ENCODE measurements at regions not wholly inside any gene's neighbourhood (a gene's known extent, or its start where the extent isn't known, plus 50 kb on each side); places are given as distances from the start of the nearest gene placed in this dataset.
A peak's percentile ranks its signal among the peaks of the same experiment; 100 is the strongest.
"Not testable (repeated sequence)": the region's sequence is repeated elsewhere in the genome, so short reads cannot be mapped to it uniquely, and the experiment has no call there.

DNA sequence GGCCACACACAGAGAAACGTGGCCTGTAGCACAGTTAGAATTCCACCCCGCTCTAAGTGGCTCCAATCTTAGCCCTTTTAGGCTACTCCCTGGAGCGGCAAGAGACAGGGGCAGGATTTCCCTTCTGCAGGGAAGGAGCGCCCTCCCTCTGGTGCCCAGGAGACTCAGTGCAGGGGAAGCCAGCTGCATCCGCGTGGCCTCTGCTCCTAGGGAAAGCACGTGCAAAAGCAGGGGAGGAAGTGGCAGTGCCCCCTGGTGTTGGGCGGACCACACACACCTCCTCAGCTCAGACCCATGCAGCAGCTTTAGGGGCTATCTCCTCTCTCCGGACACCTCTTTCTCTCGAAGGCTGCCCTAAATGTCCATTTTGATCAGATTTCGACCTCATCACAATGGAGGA lies 50.0 kb downstream of the SPRING1 start:
- no peak for DNase-seq (ENCODE audit: low spot score)

DNA sequence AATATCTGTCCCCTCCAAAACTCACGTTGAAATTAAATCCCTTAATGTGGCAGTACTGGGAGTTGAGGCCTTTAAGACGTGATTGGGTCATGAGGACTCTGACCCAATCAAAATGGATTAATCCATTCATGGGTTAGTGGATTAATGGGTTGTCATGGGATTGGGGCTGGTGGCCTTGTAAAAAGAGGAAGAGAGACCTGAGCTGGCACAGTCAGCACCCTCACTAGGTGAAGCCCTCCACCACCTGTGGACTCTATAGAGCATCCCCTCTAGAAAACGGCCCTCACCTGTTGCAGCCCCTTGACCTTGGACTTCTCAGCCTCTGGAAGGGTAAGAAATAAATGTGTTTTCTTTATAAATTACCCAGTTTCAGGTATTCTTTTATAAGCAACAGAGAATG lies 53.0 kb downstream of the SPRING1 start:
- no peak for DNase-seq (ENCODE audit: low spot score)

DNA sequence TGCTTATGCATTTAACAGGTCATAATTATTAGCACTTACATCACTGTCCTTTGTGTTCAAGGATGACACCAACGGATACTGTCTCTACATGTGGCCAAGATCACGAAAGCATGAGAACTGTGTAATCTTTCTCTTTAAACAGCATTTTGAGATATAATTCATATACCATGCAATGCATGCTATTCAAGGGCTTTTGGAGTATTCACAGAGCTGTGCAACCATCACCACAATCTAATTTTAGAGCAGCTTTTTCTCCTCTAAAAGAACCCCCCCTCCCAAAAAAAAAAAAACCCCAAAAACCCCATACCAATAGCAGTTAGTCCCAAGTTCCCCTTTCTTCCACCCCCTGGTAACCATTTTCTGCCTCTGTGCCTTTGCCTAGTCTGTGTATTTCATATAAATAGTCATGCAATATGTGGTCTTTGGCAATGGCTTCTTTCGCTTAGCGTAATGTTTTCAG lies 60.6 kb downstream of the SPRING1 start:
- no peak for DNase-seq (ENCODE audit: low spot score)

DNA sequence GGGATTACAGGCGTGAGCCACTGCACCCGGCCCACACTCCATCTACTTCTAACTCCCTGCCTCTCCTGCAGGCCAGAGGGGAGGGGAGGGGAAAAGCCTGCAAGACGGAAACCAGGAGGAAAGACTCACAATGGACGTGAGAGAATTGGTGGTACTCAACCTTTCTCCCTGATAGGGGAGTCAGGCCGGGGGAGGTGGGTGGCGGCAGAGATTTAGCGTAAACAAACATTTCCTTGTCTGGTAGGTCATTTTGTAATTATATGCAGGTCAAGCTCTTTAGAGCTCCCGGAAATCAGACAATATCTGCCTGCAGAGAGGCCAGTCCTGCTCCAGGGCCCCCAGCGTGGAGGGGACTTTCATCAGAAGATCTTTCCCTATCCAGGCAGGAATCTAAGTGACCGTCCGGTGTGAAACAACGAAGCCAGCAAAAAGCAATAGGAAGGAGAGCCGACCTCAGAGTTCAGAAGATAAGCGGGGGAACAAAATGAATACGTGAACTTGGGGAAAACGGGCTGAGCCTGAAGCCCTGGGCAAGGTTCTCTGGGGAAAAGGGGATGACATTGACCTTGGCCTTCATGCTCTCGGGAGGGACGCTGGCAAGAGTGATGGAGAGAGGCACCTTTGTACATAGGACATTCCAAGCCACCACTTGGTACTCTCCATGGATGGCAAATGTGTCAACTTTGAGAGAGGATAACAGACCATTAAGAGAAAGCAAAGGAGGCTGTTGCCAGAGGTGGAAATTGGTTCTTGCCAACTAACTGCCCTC lies 62.3 kb downstream of the SPRING1 start:
- DNase-seq (ENCODE audit: low spot score) = no peak

DNA sequence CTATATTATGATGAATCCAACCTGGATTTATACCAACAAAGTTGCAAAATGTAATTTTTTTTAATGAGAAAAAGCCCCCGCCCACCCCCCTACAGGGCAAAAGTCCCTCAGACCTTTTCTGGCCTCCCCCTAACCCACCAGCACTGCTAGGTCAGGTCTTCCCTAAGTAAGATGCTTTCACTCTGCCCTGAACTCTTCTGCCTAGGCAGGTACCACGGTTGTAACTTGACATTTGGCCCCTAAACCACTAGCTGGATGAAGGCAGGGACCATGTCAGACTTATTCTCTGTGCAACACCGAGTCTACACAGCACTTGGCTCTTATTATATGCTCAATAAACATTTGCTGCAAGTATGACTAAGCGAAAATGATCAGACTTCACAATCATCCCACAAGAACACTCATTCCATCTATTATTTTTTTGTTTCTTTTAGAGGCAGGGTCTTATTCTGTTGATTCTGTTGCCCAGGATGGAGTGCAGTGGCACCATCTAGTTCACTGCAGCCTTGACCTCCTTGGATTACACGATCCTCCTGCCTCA lies 63.2 kb downstream of the SPRING1 start:
- DNase-seq (ENCODE audit: low spot score) = no peak

DNA sequence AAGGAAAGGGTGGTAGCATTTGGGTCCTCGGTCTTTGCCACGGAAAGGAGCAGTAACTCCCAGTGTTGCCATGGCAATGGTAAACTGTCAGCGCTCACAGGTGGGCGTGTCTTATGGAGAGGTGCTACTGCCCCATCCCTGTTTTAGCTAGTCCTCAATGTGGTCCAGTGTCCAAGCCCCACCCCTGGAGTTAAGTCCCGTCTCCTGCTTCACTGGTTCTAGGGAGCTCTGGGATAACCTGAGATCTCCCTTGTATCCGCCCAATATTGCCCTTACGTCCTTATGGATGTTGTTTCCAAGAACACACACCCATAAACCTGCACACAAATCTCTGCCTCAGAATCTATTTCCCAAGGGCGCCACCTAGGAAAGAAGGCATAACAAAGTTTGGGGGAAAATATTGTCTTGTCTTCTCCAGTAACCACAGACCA lies 64.2 kb downstream of the SPRING1 start:
- no peak for DNase-seq (ENCODE audit: low spot score)

DNA sequence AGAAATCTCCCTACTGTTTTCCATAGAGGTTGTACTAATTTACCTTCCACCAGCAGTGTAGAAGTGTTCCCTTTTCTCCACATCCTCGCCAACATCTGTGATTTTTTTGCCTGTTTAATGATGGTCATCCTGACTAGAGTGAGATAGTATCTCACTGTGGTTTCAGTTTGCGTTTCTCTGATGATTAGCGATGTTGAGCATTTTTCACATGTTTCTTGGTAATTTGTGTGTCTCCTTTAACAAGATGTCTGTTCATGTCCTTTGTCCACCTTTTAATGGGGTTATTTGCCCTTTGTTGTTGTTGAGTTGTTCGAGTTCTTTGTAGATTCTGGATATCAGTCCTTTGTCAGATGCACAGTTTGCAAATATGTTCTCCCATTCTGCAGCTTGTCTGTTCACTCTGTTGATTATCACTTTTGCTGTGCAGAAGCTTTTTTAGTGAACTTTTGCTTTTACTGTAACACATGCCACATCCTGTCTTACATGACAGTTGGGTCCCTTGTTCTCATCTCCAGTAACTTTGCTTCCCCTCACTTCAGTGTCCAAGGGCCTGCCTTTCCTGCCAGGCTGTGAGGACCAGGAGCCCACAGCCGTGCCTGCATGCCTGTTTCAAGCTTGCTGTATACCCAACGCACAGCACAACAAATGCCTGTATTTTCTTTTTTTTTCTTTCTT lies 64.9 kb downstream of the SPRING1 start:
- DNase-seq (ENCODE audit: low spot score) = peak; percentile 3

DNA sequence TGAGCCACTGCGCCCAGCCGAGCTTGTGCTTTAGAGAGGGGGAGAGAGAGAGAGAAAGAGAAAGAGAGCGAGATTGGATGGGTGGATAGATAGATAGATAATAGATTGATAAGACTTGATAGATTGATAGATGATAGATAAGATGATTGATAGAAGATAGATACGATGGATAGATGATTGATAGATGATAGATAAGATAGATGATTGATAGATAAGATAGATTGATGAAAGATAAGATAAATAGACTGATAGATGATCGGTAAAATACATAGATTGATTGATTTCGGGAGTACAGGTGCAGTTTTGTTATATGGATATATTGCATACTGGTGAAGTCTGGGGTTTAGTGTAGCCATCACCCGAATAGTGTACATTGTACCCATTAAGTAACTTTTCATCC lies 65.9 kb downstream of the SPRING1 start:
- DNase-seq (ENCODE audit: low spot score) = no peak

DNA sequence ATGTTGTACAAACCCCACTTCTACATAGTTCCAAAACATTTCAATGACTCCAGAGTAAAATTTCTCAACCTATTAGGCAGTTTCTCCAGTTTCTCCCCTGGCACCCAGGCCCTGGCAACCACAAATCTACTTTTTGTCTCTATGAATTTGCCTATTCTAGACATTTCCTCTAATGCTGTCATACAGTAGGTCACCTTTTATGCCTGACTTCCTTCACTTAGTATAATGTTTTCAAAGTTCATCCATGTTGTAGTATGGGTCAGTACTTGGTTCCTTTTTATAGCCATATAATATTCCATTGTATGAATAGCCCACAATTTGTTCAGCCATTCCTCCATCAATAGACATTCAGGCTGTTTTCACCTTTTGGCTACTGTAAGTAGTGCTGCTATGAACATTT lies 67.0 kb downstream of the SPRING1 start:
- no peak for DNase-seq (ENCODE audit: low spot score)

DNA sequence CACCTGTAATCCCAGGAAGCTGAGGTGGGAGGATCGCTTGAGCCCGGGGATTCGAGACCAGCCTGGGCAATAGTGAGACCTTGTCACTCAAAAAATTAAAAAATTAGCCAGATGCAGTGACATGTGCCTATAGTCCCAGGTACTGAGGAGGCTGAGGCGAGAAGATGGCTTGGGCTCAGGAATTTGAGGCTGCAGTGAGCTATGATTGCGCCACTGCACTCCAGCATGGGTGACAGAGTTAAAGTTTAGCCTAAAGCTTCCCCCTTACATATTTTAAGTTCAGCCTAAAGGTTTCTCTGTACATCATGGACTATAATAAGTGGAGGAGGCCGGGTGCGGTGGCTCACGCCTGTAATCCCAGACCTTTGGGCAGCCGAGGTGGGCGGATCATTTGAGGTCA lies 70.1 kb downstream of the SPRING1 start:
- DNase-seq (ENCODE audit: low spot score) = no peak

DNA sequence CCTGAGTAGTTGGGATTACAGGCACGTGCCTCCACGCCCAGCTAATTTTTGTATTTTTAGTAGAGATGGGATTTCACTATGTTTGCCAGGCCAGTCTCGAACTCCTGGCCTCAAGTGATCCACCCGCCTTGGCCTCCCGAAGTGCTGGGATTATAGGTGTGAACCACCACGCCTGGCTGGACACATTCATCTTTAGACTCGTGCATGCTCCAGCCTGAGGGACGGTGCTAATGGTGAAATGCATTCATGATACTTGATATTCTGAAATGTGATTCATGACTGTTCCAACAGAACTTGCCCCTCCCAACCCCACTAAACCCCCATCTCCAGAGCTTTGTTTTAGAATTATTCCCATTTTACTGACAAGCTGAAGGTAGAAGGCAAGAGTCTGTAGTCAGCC lies 71.0 kb downstream of the SPRING1 start:
- DNase-seq (ENCODE audit: low spot score) = not testable (repeated sequence)

DNA sequence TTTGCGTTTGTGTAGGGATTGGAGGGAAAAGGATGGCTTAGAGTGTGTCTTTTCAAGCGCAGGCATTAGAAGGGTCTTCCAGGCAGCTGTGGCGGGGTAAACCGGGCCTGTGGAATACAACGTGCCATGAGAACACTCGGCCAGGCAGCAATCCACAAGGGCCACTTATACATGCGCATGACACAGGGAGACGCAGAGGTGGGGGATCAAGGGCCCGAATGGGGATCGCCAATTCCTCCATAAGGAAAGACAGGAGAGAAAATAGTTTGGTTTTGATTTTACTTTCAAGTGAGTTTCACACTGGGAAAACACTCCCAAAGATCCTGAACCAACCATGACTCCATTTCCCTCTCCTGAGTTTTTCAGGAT lies 71.6 kb downstream of the SPRING1 start:
- DNase-seq (ENCODE audit: low spot score) = no peak

DNA sequence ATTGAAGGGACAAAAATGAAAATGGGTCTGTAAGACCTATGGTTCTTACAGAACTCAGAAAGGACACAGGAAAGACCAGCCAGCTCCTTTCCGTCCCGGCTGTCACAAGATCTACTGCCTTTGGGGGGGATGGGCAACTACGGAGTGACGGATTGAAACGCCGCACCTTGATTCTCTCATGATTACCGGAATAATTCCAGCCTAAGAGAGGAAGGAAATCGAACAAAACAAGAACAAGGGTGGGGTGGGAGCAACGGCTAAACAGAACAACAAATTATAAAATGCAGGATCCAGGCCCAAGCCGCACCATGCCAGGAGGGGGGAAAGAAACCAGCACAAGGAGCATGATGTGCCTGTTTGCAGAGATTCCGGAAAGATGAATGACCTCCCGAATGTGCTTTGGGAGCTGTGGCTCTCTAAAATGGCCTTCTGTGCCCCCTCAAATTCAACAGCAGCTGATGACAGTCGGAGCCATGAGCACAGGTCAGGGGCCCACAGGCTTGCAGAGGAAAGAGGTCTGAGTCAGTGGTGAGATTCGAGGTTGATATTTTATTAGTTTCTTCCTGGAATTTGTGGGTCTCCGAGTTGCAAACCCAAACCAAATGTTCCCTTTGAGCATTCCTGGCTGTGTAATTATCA lies 72.1 kb downstream of the SPRING1 start:
- DNase-seq (ENCODE audit: low spot score) = no peak

DNA sequence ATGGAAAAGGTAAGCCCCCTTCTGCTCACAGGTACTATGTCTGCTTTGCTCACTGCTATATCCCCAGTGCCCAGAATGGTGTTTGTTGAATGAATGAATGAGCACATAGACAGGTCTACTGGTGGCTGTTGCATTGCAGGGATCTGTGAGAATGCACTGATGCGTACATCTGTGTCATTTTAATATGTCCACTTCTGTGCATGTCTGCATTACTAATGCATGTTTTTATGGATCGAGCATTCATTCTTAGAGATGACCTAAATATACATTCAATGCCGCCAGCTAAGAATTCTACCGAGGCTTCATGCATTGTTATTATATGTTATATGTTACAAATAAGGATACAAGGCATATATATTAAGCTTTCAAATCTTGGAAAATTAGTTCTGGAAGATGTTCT lies 73.8 kb downstream of the SPRING1 start:
- no peak for DNase-seq (ENCODE audit: low spot score)

DNA sequence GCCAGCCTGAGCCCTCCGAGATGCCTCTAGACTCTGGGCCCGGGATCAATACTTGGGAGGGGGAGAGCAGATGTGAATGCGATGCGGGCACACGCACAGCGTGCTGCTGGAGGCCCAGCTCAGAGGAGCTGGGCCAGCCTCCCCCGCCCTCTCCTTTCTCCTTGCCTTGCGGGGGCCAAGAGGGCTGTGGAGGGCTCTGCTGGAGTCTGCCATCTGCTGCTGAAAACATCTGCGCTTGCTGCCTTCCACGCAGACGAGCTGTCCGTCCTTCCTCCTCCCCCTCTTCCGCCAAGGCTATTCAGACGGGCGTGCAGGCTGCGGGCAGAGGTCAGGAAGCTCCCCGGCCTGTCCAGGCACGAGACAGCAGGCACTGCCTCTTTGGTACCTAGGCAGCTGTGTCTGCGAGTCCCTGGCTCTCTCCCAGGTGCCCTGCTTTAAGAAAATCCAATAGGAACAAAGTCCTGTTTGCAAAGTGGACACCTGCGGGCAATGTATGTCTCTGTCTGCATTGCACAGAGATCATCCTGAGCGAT lies 75.2 kb downstream of the SPRING1 start:
- no peak for DNase-seq (ENCODE audit: low spot score)

DNA sequence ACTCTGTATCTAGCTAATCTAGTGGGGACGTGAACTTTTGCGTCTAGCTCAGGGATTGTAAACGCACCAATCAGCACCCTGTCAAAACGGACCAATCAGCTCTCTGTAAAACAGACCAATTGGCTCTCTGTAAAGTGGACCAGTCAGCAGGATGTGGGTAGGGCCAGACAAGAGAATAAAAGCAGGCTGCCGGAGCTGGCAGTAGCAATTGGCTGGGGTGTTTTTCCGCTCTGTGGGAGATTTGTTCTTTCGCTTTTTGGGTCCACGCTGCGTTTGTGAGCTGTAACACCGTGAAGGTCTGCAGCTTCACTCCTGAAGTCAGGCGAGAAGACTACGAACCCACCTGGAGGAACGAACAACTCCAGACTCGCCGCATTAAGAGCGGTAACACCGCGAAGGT lies 76.5 kb downstream of the SPRING1 start:
- no peak for DNase-seq (ENCODE audit: low spot score)

DNA sequence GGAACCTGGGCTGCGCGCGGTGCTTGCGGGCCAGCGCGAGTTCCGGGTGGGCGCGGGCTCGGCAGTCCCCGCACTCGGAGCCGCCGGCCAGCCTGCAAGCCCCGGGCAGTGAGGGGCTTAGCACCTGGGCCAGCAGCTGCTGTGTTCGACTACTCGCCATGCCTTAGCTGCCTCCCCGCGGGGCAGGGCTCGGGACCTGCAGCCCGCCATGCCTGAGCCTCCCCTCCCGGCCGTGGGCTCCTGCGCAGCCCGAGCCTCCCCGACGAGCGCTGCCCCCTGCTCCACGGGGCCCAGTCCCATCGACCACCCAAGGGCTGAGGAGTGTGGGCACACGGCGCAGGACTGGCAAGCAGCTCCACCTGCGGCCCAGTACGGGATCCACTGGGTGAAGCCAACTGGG lies 77.1 kb downstream of the SPRING1 start:
- not testable (repeated sequence) for DNase-seq (ENCODE audit: low spot score)

DNA sequence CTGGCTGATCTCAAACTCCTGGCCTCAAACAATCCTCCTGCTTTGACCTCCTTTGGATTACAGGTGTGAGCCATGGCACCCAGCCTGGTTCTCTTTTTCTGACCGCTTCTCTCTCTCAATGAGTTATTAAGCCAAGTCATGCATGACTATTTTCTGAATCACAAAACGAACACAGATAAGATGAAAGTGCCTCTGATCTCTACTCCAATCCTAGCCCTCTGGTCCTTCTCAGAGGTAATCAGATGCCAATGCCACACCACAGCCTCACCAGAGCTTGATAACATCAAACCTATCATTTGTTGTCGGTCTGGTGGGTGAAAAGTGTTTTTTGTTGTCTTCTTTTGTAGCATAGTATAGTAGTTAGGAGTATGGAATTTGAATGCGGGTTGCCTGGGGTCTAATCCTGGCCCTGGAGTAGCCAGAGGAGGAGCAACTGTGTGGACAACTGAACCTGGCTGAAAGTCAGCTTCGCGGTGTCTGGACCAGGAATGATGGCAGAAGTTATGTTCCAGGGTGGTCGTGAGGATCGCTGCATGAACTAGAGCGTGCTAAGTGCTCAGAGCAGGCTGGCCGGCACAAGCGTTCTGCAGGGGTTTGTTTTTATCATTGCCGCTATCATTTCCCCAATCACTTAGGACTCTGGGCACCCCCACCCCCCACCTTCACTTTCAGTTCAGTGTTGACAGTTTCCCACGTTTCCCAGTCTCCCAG lies 77.9 kb downstream of the SPRING1 start:
- DNase-seq (ENCODE audit: low spot score) = no peak

DNA sequence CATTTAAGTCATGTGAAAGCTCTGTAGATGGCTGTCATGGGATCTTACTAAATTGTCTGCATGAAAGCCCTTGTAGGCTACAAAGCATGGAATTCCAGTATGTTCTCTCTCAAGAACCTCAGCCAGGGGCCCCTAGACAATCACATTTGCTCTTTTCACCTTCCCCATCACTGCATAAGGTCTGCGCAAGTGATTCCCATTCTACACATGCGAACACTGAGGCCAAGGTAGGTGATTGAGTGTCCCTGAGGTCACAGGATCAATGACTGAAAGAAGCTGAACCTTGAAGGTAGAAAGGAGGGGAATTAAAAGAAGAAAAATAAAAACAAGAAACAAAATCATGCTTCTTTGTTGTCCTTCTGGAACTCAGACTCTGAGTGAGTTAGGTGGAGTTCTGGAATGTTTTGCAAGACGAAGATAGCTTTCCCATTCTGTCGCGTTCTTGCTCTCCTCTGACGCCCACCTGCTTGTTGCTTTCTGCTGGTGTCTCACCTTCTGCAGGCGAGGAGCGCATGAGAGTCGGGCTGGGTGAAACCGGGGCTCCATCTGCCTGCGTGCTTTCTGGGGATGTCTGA lies 79.9 kb downstream of the SPRING1 start:
- no peak for DNase-seq (ENCODE audit: low spot score)

DNA sequence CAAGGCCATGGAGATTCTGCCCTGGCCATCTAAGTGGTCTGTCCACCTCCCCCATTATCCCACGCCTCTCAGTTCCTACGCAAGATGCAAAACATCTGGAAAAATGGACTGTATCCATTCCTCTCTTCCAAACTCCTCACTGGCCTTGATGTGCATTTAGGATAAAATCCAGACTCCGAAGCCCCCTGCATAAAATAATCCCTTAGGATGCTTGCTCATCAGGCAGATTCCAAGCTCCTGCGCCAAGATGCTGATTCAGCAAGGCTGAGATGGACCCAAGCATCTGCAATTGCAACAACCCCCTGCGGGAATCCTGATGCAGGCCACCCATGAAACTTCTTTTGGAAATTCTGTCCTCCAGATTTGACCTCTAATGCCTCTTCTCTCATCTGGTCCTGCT lies 81.6 kb downstream of the SPRING1 start:
- DNase-seq (ENCODE audit: low spot score) = no peak

DNA sequence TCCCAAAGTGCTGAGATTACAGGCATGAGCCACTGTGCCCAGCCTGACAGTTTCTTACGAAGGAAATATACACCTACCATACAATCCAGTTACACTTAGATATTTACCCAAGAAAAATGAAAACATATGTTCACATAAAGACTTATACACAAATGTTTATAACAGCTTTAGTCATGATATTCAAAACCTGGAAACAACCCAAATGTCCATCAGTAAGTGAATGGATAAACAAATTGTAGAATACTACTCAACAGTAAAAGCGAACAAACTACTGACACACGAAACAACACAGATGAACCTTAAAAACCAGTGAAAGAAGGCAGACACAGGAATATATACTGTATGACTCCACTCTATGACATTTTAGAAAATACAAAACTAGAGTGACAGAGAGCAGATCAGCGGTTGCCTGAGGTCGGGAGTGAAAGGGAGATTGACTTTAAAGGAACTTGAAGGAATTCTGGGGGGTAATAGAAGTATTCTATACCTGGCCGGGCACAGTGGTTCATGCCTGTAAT lies 83.6 kb downstream of the SPRING1 start:
- DNase-seq (ENCODE audit: low spot score) = no peak

DNA sequence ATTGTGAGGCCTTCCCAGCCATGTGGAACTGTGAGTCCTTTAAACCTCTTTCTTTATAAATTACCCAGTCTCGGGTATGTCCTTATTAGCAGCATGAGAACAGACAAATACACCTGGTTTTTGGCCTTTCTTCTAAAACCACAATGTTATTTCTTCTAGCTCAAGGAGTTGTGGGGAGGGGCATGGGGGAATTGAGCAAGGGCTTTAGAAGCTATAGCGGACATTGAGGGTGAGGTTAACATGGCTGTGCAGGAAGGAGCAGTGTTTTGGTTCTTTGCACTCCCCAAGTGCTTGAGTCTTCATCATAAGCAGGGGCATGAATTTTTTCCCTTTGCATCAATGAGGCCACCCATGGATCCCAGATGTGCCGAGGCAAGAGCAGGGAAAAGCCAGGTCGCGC lies 86.8 kb downstream of the SPRING1 start:
- DNase-seq (ENCODE audit: low spot score) = no peak
